H1 (cell line): ENCODE measurements at regions not wholly inside any gene's neighbourhood (a gene's known extent, or its start where the extent isn't known, plus 50 kb on each side); places are given as distances from the start of the nearest gene placed in this dataset.

Experiments used
- CHD7 ChIP-seq: fragments of 300-600 bp; sonication (generic); IDR thresholded peaks from 2 replicates; pipeline ENCODE4 v1.7.1; 2012; ENCODE audit warnings: low read length, moderate library complexity, mild to moderate bottlenecking, inconsistent platforms; ENCODE audit not compliant: insufficient replicate concordance
- E2F6 ChIP-seq: IDR thresholded peaks from 2 replicates; pipeline ENCODE4 v1.6.1; 2012; ENCODE audit warnings: inconsistent platforms
- EP300 ChIP-seq, 2 experiments: IDR thresholded peaks; 1 replicate in 1 of 2; 2 replicates in 1 of 2; pipeline ENCODE4 v1.6.1; 2011 to 2012; ENCODE audit warnings: low read depth in 2 of 2, low read length in 2 of 2, mild to moderate bottlenecking in 2 of 2, borderline replicate concordance in 1 of 2, inconsistent platforms in 1 of 2, moderate library complexity in 1 of 2
- FOSL1 ChIP-seq: IDR thresholded peaks from 2 replicates; pipeline ENCODE4 v1.6.1; 2011; ENCODE audit warnings: mild to moderate bottlenecking, low read depth, low read length, moderate library complexity; ENCODE audit not compliant: insufficient read depth
- MAX ChIP-seq: IDR thresholded peaks from 2 replicates; pipeline ENCODE4 v1.6.1; 2012; ENCODE audit warnings: inconsistent platforms
- NRF1 ChIP-seq: IDR thresholded peaks from 2 replicates; pipeline ENCODE4 v1.6.1; 2011; ENCODE audit warnings: mild to moderate bottlenecking, low read depth, low read length, improper control_type of control experiment
- RBBP5 ChIP-seq: IDR thresholded peaks from 2 replicates; pipeline ENCODE4 v1.7.1; 2012; ENCODE audit warnings: low read depth, mild to moderate bottlenecking, inconsistent platforms, low read length, moderate library complexity, borderline replicate concordance
- RXRA ChIP-seq: IDR thresholded peaks from 2 replicates; pipeline ENCODE4 v1.6.1; 2011; ENCODE audit warnings: low read depth, mild to moderate bottlenecking, low read length, moderate library complexity; ENCODE audit not compliant: insufficient read depth
- SIX5 ChIP-seq: IDR thresholded peaks from 2 replicates; pipeline ENCODE4 v1.6.1; 2011; ENCODE audit warnings: mild to moderate bottlenecking, low read depth, low read length
- SRF ChIP-seq: IDR thresholded peaks from 2 replicates; pipeline ENCODE4 v1.6.1; 2011; ENCODE audit warnings: mild to moderate bottlenecking, low read depth, low read length, moderate library complexity
- ZNF274 ChIP-seq: IDR thresholded peaks from 2 replicates; pipeline ENCODE4 v1.7.0; 2012; ENCODE audit warnings: low read length, borderline replicate concordance; ENCODE audit errors: extremely low read depth

- TF ChIP-seq CHD7 (no peak), RBBP5 (no peak), SRF (no peak), E2F6 (no peak), MAX (no peak), RXRA (no peak), NRF1 (no peak), SIX5 (no peak), ZNF274 (no peak), FOSL1 (no peak), EP300 (IDR thresholded peaks at IDR 0.05; ENCODE audit: borderline replicate concordance in 1 of 2, low read depth in 2 of 2, low read length in 2 of 2) (no peak)
Observed at GRCh38 chr3:147152476-147152875, 253.9 kb downstream of the ZIC4 start (continued).
